GM23338 (cell line): ENCODE measurements at regions not wholly inside any gene's neighbourhood (a gene's known extent, or its start where the extent isn't known, plus 50 kb on each side); places are given as distances from the start of the nearest gene placed in this dataset.

ENCODE experiments used
- CREB1 ChIP-seq: fragments of 250-450 bp; sonication (Bioruptor Pico); IDR thresholded peaks from 2 replicates; pipeline ENCODE4 v1.5.0; 2020; ENCODE audit warnings: low read depth, mild to moderate bottlenecking, moderate library complexity
- CTCF ChIP-seq, 2 experiments: fragments of 200-600 bp in 1 of 2; sonication (generic) in 1 of 2; conservative IDR thresholded peaks; 2 replicates each; pipeline versions ENCODE4 v1.5.1 to v1.6.1; 2016 to 2017; ENCODE audit warnings: antibody characterized with exemption in 2 of 2, low read depth in 2 of 2, mild to moderate bottlenecking in 2 of 2, moderate library complexity in 1 of 2
- EZH2 ChIP-seq: fragments of 200-600 bp; sonication (generic); IDR thresholded peaks from one replicate; pipeline ENCODE4 v1.8.0; 2017; ENCODE audit warnings: antibody characterized with exemption, mild to moderate bottlenecking, low read depth; ENCODE audit not compliant: unreplicated experiment
- EZH2phosphoT487 ChIP-seq: fragments of 200-600 bp; sonication (generic); IDR thresholded peaks from one replicate; pipeline ENCODE4 v1.8.1; 2018; ENCODE audit warnings: antibody characterized with exemption; ENCODE audit not compliant: unreplicated experiment
- JUNB ChIP-seq: IDR thresholded peaks from one replicate; pipeline ENCODE4 v1.6.1; 2016; ENCODE audit warnings: antibody characterized with exemption; ENCODE audit not compliant: unreplicated experiment
- NANOG ChIP-seq: IDR thresholded peaks from 2 replicates; pipeline ENCODE4 v1.6.1; 2016; ENCODE audit warnings: antibody characterized with exemption, borderline replicate concordance
- POLR2AphosphoS5 ChIP-seq: IDR thresholded peaks from 2 replicates; pipeline ENCODE4 v1.6.1; 2016; ENCODE audit warnings: antibody characterized with exemption, low read depth
- REST ChIP-seq: IDR thresholded peaks from one replicate; pipeline ENCODE4 v1.6.1; 2018; ENCODE audit warnings: antibody characterized with exemption; ENCODE audit not compliant: unreplicated experiment
- STAT1 ChIP-seq: IDR thresholded peaks from one replicate; pipeline ENCODE4 v1.6.1; 2016; ENCODE audit warnings: antibody characterized with exemption; ENCODE audit not compliant: unreplicated experiment
- ZNF331 ChIP-seq: fragments of 250-450 bp; sonication (Bioruptor Pico); IDR thresholded peaks from 2 replicates; pipeline ENCODE4 v1.5.0; 2020; ENCODE audit warnings: low read depth, mild to moderate bottlenecking, moderate library complexity

- TF ChIP-seq CTCF (conservative IDR thresholded peaks at IDR 0.05; ENCODE audit: low read depth in 2 of 2) (no peak), POLR2AphosphoS5 (no peak), EZH2 (no peak), EZH2phosphoT487 (no peak), REST (no peak), JUNB (no peak), CREB1 (CRISPR knock-in tag) (no peak), ZNF331 (CRISPR knock-in tag) (no peak), NANOG (no peak), STAT1 (no peak)
Observed at GRCh38 chr4:165813606-165814005, 59.4 kb upstream of the TLL1 start.
